Activated CD8-positive, alpha-beta memory T cell treated with anti-CD3 and anti-CD28 coated beads for 4 hours (primary cell): ENCODE measurements at regions not wholly inside any gene's neighbourhood (a gene's known extent, or its start where the extent isn't known, plus 50 kb on each side); places are given as distances from the start of the nearest gene placed in this dataset.

Source experiments
- DNase-seq, 2 donors: peaks; one replicate each; pipeline ENCODE4 v3.0.0-alpha.2; 2020; ENCODE audit warnings: low read depth in 2 of 2

DNA sequence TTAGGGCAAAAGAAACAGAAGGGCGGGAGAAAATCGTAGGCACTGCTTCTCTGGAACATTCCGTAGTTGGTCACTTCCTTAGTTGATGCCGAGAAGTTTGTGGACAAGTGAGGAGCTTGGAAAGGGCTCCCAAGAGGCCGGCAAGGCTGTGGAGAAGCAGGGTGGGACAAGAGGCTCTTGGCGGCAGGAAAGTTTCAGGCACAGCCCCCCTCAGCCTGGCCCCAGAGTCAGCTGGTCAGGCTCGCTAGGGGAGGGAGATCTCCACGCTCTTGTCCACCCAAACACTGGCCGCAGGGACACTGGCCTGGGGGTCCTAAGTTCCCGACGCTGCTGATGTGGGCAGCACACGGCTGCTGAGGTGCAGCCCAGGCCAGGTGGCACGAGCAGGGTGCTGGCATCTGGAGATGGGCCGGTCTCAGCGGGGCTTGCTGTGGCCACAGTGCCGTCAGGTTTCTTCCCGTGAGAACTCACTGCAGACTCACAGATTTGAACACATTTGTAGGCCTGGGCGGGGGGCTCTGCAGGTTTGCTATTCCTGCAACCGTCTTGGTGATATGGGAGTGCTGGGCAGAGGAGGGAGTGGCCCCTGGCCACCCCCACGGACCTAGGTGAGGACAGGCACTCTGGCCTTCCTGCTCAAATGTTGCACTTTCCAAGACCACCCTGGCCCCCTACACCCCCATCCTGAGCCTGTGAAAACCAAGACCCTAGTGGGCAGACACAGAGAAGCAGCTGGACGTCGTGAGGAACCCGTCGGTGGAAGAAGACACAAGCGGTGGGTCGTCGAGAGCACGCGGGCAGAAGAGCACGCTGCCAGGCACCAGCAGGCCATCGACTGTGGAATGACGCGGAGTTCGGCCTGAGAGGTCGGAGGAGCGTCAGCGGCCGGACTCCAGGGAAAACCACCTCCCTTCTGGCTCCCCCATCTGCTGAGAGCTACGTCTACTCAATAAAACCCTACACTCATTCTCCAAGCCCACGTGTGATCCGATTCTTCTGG is 160.1 kb downstream of the ERMARD start:
- DNase-seq, result no peak

DNA sequence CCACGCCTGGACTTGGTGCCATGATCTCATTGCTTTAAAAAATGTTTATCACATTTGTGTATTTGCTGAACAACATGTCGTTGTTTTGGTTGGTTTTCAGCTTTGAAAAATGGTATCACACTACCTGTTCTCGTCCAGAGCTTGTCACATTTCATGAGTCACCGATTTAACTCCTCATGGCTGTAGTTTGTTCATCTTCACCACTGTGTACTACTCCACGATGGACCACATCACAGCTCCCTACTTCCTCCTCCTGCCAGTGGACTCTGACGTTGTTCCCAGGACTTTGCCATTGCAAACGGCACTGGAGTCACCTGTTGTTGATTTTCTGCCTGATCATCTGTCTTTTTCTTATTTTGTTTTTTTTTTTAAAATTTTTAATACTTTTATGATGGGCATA is 157.7 kb downstream of the ERMARD start:
- DNase-seq, result no peak

DNA sequence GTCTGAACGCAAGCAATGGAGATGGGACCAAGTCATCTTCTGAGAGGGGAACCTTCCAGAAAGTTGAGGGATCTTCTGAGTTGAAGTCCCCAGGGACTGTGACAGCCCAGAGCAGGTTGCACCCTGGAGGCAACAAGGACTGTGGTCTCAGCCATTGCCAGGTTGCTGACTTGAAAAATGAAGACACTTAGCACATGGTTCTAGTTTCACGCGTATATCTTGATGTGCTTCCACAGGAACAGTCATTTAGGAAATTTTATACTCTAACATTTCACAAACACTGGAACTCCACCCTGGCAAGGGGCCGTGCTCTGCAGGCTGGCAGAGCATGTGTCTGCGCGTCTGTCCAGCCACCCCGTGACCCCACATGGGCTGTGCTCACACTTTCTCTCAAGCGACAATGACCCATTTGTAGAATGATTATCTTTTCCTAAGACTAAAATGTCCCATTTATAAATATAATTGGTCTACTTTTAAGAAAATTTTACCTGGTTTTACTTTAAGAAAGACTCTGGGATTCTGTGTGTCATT is 157.0 kb downstream of the ERMARD start:
- DNase-seq, result no peak

GRCh38 chr6:169907419-169908115 is 156.1 kb downstream of the ERMARD start:
- no peak for DNase-seq

- no peak for DNase-seq
Measured at GRCh38 chr6:169906688-169907418, 155.4 kb downstream of the ERMARD start.

GRCh38 chr6:169906004-169906687 is 154.7 kb downstream of the ERMARD start:
- DNase-seq, result no peak

DNA sequence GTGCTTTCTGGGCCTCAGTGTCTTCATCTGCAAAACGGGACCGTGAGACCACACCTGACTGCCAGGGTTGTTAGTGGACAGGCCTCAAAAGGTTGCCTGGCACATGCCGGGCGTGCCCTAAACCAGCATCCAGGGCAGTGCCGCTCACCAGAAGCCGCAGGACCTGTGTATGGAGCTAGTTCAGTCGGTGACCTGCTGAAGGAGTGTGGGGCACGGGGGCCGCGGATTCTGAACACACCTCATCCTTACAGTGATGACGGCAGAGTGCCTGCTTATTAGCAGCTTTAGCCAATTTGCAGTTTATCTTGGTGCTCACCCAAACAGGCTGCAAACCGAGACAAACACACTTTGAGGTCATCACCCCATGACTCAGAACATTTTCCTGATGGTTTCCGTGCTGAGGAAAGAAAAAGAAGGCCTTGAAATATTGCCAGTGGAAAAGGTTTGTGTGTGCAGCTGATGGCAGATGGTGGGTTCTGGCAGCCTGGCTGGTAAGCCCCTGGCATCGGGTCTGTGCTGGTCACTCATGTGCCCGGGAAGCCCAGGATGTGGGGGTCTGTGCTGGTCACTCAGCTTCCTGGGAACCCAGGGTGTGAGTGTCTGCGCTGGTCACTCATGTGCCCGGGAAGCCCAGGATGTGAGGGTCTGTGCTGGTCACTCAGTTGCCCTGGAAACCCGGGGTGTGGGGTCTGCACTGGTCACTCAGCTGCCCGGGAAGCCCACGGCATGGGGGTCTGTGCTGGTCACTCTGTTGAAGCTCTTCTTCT is 153.8 kb downstream of the ERMARD start:
- no peak for DNase-seq

GRCh38 chr6:169904051-169904922 is 152.9 kb downstream of the ERMARD start:
- no peak for DNase-seq

GRCh38 chr6:169903122-169903521 is 151.7 kb downstream of the ERMARD start:
- DNase-seq, result no peak

DNA sequence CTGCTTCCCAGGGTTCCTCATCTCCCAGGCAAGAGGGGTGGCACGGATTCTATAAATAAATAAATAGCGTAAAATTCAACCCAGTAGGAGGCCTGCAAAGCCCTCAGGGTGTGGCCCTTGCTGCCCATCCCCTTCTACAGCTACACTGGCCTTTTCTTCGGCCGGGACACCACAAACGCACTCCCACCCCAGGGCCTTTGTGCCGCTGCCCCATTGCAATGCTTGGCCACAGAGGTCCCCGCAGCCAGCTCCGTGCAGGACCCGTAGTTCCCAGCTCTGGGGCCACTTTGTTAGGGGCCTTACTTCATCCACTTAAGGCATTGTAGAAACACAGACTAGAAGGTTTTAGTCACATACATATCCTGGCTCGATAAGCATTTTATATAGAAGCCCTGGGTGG is 151.2 kb downstream of the ERMARD start:
- no peak for DNase-seq

DNA sequence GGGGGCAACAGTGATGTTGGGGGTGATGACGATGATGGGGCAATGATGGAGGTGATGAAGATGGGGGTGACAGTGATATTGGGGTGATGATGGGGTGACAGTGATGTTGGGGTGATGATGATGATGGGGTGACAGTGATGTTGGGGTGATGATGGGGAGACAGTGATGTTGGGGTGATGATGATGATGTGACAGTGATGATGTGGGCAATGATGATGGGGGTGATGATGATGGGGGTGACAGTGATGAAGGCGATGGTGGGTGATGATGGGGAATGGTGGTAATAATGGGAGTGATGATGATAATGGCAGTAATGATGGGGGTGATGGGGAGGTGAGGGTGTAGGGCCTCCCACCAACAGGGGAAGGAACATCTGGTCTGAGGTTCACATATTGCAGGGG is 150.6 kb downstream of the ERMARD start:
- no peak for DNase-seq

DNA sequence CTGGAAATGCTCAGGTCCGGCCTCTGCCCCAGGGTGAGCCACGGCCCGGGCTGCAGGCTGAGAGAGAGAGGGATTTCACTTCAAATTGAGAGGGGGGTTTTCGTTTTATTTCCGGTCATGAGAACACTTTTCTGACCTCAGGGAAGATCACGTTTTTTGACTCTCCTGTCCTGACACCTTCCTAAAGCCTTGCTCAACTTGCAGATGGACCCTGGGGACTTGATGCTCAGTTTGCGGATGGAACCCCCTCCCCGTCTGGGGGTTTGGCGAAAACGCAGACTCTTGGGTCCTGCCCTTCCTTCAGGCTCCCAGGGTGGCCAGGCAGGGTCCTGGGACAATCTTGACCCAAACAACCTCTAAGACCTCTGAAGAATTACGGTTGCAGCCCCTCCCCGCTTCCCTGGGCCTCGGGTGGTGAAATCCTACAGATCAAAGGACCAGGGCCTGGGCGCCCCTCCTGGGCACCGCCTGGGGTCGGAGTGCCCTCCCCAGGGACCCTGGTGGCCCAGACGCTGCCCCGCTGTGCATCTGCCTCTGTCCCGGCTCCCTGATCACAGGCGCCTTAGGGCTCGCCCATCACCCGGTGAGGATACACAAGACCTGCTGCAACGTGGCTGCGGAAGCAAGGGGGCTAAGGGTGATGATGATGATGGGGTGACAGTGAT is 148.2 kb downstream of the ERMARD start:
- no peak for DNase-seq

DNA sequence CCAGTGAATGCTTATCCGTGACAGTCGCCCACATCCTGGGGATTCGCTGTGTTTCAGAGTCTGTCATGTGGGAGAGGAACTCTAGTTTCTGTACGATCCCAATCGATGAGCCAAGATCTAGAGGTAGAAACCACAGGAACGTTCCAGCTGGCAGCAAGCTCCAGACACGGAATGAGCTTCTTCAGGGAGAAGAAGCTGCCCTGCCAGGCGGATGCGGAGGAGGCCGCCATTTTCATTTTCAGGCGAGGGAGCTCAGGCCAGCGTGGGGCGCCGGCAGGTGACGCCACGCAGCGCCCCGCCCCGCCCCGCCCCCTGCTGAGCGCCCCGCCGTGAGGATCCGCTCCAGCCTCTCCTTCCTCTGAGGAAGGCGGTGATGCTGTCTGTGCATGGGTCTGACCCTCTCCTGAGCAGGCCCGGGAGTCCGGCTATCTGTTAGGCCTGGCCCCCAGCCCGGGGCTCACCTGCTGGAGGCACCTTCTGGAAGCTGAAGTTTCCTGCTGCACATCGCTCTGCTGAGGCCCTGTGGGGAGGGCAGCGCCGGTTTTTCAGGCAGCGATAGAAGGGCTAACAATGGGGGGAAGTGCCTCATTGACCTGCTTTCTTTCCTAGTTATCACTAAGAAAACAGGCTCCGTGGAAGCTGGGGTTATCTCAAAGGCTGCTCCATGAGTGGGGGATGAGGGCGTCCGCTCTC is 147.5 kb downstream of the ERMARD start:
- DNase-seq, result no peak

DNA sequence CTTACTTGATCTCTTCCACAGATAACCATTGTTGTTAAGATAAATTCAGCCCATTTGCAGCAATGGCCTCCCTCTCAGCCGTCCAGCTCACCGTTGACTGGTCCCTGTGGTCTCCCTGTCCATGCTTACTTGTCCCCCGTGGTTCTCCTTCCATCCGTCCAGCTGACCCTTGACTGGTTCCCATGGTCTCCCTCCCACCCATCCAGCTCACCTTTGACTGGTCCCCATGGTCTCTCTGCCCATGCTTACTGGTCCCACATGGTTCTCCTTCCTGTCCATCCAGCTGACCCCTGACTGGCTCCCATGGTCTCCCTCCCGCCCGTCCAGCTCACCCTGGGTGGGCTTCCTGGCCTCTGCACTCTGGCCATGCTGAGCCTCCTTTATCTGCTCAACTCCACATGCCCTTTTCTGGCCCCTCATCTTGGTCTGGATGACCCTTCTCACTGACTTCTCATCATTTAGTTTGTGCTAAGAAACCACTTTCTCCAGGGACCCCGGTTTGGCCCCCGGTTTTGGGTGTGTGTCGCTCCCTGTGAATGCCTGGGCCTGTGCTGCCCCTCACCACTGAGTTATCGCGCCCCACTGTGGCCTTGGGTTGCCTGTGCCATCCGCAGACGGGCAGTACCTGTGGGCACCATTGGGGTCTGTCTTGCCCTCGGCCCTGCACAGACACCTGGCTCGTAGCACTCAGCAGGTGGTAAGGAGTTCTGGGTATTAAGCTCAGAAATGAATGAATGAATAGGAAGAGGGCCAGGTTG is 146.4 kb downstream of the ERMARD start:
- no peak for DNase-seq

DNA sequence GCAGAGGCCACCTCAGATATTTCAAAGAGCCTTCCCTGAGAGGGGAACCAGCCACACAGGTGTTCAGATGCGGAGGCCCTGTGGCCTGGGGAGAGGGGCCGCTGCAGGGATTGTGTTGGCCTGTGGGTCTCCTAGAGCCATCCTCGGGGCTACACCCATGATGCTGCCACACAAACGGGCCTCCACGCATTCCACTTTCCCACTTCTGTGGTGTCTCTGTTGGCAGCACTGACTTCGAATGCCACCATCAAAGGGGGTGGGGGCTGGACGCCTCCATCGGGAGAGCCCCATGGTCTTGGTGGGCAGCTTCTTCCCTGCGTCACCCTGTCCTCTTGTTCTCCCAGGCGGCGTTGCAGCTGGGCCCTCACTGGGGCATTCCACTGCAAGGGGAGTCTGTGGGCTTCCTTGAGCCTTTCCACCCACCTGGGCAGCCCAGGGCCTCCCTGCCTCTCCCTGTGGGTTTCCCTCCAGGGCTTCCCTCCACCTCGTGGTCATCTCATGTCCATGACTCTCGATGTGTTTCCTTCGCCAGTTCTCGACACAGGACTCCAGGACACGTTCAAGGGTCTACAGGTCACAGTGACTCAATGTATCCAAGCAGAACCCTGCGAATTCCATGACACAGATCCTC is 145.5 kb downstream of the ERMARD start:
- no peak for DNase-seq

- no peak for DNase-seq
Measured at GRCh38 chr6:169895926-169896761, 144.7 kb downstream of the ERMARD start.
